Epidermal melanocyte (primary cell): ENCODE measurements at regions not wholly inside any gene's neighbourhood (a gene's known extent, or its start where the extent isn't known, plus 50 kb on each side); places are given as distances from the start of the nearest gene placed in this dataset.

ENCODE experiments used
- DNase-seq: peaks from one replicate; pipeline ENCODE4 v3.0.0; 2011; ENCODE audit warnings: low spot score; ENCODE audit not compliant: insufficient read length

- no peak for DNase-seq
Observed at GRCh38 chr6:14429396-14429795, 311.8 kb downstream of the CD83 start.

DNA sequence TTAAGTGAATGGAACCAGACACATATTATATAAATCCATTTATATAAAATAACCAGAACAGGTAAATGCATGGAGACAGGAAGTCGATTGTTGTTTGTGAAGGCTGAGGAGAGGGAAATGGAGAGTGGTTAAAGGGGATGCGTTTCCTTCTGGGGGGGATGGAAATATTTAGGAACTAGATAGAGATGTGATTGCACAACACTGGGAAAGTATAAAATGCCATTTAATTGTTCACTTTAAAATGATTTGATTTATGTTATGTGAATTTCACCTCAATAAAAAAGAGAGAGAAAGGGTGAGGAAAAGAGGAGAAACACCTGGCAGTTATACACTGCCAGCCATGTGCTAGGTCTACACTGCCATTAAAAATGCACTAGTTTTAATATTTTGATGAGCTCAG is 312.6 kb downstream of the CD83 start:
- DNase-seq, result no peak

DNA sequence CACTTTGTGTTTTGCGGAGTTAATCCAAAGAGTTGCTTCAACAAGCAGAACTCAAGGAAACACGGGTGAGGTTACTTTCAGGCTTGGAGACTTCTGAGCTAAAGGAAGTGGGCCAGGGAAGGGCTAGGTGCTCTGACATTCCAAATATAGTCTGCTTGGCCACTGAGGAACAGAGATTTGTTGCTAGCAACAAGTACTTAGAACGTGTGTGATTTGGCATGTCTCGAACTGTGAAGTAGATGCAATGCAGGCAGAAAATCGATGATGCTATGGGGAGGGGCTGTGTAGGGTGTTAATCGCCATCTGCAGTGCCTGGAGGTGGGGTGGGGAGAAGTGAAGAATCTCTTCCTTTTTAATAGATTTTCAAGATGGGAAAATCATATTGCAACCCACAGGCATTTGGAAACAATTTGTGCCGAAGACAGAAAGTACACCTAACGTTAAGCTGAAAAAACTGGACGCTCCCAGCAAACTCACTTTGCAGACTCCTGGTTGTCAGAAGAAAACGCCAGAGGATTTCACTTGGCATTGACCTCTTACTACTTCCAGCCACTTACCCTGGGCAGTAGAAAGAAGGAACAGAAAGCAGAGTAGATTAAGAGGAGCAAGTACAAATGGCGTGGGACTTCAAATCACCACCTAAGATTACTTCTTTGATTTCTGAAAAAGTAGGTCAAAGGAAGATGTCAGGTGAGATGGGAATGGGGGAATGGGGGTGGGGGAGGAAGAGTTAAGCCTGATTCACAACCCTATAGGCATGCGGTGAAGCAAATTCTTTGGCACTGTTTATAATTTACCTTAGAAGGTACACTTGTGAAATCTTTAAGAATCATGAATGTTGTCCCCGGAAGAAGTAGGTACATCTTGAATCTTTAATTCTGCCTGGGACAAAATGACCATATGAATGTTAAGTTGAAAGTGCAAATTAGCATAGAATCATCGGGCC is 314.1 kb downstream of the CD83 start:
- DNase-seq, result no peak

DNA sequence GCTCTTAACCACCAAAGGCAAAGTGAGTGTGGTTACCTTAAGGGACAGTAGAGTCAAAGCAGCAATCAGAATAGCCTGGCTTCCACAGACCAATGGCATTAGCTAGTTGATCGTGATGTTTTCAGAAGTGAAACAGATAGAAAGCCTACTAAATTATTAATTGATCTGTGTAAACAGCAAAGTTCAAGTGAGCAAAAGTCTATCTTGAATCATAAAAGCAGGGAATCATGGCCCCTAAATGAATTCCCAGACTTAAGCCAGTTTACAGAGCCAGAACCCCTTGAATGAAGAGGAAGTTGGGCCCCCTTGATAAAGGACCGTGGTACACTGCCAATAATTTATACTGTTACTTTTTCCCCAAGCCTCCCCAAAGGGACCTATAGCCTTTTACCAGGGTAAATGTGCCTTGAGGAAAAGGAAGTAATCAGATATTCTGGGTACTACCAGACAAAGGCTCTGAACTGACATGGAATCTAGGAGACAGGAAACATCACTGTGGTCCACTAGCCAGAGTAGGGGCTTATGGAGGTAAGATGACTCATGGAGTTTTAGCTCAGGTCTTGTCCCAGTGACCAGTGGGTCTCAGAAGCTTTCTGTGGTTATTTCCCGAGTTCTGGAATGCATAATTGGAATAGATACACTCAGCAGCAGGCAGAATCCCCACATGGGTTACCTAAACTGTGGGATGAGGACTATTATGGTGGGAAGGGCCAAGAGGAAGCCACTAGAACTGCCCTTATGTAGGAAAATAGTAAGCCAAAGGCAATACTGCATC is 317.5 kb downstream of the CD83 start:
- DNase-seq, result no peak

DNA sequence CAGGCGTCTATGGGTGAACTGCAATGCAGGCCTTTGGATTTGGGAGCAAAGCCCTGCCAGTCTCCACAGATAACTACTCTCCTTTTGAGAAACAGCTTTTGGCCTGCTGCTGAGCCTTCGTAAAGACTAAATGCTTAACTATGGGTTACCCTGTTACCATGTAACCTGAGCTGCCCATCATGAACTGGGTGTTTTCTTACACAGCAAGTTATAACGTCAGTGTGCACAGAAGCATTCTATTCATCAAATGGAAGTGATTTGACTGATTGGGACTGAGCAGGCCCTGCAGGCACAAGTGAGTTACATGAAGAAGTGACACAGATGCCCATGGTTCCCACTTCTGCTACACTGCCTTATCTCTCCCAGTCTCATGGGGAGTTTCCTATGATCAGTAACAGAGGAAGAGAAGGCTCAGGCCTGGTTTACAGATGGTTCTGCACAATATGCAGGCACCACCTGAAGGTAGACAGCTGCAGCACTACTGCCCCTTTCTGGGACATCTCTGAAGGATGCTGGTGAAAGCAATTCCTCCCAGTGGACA is 319.1 kb downstream of the CD83 start:
- no peak for DNase-seq

DNA sequence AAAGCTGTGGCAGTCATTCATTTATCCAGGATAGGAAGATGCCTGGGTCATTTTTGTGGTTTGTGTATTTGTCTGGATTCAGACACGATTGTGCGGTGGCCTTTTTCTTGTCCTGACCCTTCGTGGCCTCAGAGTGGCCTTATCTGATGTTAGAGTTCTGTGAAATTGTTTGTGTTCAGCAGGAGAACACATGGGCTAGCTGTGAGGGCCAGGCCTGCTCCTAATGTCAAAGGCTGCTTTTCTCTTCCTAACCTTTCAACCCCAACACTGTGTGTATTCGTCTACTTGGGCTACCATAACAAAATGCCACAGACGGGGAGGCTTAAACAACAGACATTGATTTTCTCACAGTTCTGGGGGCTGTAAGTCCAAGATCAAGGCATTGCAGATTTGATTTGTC is 321.8 kb downstream of the CD83 start:
- DNase-seq, result no peak

DNA sequence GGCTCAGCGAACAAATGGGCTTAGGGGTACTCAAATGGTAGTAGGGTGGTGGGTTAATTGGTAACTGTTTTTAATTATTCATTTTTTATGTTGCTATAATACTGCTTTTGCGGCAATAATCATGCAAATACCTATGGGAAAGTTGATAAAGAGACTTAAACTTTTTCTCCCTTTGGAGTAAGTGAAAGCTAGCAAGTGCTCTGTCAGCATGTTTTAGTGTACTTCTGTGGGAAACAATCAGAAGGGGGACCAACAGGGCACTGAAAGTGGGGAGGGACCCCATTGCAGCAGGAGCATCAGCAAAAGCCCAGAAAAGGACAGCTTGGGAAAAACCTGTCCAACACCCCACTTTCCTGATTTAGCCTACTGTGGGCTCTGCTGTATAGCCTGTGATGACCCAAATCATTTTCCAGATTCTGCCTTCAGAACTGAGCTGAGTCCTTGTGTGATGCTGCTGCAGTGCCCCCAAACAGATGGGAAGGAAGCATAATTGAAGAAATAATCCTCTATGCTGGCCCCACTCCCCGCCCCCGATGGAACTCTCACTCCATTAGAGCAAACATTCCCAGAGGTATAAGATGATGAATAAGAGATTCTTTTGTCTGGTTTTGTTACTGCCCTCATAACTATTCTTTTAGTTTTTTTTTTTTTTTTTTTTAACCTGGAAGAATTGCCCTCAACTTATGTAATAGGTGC is 322.8 kb downstream of the CD83 start:
- DNase-seq, result no peak

DNA sequence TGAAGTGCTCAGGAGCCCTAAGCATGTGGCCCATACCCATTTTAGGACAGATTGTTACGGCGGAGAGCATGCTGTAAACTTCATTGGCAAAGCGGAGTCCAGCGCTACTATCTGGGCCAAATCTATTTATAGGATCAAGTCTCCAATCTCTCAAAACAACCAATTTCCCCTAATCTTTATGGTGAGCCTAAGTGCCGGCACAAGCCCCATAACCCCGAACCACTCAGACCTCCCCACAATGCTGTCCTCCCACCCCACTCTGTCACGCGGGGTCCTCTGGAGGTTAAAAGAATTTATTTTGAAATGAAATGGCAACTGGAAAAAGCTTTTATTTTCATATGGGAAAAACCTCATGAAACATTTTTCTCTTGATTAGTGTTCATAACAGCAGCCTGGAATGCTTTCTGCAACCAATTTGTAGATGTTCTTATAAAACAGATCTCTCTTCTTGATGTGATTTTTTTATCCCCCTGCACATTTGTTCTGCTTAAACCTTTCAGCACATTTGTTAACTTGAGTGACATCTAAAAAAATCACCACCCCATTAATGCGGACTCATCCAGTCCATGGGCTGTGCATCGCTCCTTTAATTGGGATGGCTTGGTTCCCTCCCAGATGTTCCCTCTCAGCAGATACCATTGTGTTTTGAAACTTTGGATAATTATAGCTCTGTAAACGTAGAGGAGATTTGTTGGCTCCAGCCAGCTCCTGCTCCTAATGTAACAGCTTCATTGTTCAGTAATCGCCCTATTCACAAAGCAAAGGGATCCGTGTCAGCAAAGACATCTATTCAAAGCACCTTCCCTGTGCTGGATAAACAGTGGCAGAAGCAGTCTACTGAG is 323.6 kb downstream of the CD83 start:
- peak; percentile 34 for DNase-seq

DNA sequence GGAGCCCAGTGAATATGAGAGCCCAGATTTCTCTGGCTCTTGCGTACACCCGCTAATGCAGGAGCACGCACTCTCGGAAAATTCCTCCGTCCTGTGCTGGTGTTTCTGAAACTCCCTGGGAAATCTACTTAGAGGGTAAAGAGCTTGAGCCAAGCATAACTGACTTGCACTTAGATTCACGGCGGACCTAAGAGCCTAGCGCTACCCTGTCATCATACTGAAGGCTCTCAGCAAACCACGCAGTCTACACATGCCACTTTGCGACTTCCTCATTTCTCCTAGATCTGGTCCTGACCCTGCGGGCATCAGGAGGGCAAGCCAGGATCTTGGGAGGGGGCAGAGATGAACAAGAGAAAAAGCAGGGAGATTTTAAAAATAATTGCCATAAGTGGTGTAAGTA is 324.7 kb downstream of the CD83 start:
- DNase-seq, result no peak

DNA sequence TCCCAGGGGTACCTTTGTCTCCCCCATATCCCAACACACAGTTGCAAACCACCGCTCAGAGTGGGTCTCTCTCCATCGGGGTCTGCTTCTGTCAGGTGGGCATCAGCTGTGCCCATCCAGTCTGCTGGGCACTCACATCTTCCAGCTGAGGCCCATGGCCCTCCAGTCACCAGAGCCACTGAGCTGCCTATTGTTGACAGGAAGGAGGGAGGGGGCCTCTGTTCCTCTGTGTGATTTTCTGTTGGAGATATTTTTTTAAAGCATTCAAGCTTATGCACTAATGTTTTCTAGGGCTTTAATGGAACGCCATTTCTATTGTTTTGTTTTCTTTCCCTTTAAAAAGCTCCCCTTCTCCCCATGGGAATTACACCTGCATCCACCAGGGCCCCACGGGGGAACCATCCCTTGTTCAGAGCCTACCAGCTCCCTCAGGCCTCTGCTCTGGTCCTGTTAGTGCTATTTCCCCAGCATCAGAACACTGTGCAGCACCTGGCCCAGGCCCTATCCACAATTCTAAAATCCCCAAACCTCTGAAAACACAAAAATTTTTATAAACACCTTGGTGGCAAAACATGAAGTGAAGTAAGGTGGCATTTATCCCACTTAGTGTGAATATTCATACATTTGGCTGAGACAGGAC is 326.2 kb downstream of the CD83 start:
- no peak for DNase-seq

DNA sequence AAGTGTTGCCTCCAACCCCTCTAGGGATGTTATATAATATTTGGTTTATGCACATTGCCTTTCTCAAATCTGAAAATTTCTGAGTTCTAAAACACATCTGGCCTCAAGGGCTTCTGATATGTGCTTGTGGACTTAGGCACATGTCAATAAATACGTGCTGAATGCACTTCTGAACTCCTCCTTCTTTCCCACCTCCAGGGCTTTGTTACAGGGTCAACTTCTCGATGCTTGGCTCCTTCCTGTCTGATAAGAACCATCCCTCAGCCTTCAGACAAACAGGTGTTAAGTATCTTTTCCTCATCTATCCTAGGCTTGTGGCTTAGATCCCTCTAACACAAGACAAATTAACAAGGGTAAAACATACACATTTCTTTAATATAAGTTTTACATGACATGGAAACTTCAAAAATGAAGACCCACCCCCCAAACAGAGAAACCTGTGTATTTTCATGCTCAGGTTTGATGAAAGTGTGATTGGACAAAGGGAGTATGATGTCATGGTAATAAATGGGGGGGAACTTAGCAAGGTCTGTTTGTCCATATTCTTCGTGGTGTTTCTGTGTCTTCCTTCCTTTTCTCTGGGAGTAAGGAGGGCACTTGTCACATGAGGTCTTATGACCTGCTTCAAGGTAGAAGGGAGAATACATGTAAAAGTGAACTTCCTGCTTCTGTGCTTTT is 326.9 kb downstream of the CD83 start:
- no peak for DNase-seq

DNA sequence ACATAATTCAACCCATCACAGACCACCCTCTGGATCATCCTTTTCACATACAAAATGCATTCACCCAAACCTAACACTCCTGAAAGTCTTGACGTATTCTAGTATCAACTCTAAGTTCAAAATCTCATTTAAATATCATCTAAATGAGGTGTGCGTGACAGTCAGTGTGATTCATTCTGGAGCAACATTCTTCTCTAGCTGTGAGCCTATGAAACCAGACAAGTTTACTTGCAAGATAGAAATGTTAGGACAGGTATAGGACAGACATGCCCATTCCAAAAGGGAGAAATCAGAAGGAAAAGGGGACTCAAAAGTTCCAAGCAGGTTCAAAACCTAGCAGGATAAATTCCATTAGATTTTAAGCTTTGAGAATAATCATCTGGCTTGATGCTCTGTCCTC is 329.7 kb downstream of the CD83 start:
- no peak for DNase-seq

GRCh38 chr6:14448246-14448645 is 330.7 kb downstream of the CD83 start:
- DNase-seq, result no peak

- DNase-seq, result no peak
Observed at GRCh38 chr6:14450133-14450504, 332.5 kb downstream of the CD83 start.

DNA sequence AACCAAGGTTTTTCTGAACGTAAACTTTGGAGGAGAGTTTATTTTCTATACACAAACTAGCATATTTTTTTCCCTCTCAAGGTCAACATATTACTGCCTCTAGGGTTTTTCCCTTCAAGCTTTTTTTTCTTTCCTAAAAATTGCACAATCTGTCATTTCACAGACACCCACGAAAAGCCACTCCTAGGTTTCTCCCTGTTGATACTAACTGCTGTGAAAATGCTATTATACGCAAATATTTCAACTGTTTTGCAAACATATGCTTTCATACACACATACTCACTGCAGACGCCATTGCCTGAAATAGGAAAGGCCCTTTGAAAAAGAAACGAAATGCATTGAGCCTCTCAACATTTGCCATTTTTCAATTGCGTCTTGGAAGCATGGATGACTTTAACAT is 333.0 kb downstream of the CD83 start:
- no peak for DNase-seq

DNA sequence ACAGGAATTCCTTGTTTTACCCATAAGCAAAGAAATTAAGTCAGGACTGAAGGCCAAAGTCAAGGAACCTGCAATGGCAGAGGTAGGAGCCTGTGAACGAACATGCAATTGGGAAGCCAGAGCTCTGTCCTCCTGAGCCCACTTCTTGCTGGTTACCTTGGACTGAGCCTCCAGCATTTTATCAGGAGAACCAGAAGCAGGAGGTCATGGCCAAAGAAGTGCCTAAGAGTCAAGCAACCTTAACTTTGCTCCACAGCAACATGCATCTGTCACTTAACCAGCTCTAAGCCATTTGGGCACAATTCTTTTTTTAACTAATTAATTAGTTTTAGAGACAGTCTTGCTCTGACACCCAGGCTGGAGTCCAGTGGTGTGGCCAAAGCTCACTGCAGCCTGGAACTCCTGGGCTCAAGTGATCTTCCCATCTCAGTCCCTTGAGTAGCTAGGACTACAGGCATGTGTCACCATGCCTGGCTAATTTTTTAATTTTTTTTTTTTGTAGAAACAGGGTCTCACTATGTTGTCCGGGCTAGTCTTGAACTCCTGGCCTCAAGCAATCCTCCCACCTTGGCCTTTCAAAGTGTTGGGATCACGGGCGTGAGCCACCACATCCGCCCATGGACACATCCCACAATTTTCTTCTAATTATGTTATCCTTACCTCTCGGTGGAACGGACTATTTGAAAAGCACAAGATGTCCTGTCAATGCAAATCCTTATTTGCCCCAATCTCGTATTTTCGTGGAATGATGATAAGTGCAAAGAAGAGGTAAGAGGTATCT is 334.2 kb downstream of the CD83 start:
- no peak for DNase-seq

DNA sequence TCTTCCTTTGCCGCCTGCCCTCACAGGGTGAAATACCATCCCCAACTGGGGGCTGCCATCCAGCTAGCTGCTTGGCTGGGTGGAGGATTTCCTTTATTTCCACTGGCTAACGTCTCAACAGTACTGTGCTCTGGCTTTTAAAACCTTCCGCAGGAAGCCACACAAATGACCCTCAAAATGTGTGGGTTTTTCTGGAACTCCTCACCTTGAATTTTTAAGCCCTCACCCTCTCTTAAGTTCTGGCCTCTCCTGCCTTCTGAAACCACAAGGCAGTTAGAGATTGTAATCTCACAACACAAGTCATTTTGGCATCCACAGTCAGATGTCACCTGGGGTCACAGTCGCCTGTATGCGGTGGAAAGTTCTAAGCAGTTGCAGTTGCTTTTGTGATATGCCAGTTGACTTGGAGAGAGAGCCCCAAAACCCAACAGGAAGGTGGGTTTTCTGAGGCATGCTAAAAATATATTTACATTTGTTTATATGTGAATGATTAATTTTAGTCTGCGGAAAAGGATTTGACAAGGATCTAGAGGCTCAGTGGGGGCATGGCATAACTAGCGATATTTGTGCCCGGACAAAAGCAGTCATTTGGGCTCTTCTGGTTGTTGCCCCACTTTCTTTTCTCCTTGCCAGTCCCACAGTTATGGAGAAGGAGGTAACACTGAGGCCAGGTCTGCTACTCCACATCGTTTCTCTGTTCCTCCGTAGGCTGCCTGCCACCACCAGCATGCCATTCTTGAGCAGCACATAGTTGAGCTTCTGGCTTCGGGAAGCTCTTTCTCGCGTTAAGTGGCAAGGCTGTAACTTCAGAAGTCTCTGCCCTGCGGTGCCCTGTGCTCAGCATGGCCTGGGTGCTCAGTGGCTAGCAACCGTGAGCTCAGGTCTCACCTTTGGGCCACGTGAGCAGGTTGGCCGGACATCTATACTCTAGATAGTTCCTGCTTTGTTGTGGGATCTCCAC is 335.3 kb downstream of the CD83 start:
- DNase-seq, result no peak
